ENCODE measurements at regions not wholly inside any gene's neighbourhood (a gene's known extent, or its start where the extent isn't known, plus 50 kb on each side); places are given as distances from the start of the nearest gene placed in this dataset.

- no peak for DNase-seq (ENCODE audit: low read depth)
These were observed 95.5 kb downstream of the FAM204A start for GRCh38 chr10:118246332-118247295.

GRCh38 chr10:118243907-118244306 is 98.2 kb downstream of the FAM204A start:
- DNase-seq (ENCODE audit: low read depth) = no peak

DNA sequence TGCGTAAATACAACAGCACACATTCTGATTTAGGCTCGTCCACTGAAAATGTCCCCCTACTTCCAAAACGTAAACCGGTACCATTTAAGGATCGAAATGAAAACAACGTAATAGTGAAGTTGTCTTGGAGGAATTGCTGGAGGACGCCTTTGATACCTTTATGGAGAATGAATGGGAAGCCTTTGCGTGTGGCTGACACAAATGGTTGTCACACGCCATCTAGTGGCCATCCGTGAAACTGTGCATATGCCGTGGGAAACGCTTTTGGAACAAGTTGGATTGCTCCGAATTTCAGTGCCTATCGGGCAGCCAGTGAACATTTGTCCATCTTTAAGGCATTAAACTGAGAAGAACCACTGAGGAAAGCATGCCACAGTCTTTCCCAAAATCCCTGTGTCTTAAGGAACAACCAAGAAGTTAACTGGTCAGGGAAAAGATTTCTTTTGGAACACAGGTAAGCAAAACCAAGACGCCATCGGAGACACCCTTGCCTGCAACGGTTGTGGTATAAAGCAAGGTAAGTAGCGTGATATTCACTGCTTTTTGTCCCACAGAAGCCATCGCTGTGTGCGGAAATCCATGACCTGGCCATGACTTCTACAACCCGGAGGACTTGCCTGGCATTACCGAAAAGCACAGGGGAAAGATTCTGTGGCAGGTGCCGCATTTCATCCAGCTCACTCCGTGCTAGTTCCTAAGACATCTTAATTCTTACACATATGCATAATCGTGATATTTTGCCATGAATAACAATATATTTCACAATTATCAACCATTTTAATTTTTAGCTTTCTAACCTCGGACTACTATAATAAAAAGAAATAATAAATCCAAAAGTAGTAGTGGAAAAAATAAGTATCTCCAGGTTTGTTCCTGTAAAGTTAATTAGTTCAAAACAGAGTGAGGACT is 100.6 kb downstream of the FAM204A start:
- peak; percentile 41 for DNase-seq (ENCODE audit: low read depth)

DNA sequence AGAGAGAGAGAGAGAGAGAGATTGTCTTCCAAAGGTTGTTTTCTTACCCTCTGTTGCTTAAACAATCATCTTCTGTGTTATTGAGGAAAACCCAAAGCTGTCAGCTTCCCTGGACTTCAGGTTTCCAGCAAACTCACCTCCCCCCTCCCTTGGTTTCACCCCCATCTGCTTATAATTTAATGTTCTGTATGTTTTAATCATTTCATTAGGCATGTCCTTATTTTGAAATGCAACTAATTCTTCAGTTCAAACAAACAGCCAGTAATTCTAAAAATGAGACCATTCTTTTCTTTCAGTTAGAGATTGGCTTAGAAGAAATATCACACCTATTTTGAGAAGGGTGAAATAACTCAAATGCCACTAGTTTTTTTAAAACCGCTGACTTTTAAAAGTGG is 102.9 kb downstream of the FAM204A start:
- no peak for DNase-seq (ENCODE audit: low read depth)

DNA sequence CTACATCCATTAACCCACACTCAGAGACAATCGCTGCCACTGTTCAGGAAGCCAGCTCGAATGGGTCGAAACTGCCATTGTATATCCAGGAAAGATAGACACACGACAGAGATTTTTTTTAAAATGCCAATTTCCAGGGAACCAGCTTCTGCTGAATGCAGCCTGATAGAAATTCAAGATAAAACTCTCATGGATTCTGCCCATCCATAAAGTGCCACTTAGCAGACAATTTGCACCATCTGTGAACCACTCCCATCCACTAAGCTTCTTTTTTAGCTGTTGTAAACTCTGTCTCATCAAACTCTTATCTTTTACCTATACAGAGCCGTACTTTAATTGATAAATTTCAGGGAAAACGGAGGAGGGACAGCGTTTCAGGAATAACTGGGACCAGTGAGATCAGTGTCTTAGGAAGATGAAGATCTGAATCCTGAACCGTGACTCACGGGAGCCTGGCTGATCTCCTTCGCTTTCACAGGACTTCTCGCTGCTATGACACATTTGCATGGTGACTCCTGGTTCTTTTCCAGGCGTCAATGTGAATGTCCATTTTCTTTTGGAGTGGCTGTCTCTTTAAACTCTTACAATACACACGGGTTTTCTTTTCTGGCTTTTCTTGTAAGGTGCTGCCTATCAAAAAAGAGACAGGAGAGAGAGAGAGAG is 103.4 kb downstream of the FAM204A start:
- no peak for DNase-seq (ENCODE audit: low read depth)

DNA sequence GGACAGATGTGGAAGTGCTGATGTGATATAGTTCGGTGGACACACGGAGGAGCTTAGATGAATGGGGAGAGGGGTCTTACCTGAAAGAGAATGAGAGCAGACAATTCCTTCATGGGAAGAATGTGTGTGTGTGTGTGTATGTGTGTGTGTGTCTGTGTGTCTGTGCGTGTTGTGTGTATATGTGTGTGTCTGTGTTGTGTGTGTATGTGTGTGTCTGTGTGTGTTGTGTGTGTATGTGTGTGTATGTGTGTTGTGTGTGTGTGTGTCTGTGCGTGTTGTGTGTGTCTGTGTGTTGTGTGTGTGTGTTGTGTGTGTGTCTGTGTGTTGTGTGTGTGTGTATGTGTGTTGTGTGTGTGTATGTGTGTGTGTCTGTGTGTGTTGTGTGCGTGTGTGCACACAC is 104.2 kb downstream of the FAM204A start:
- DNase-seq (ENCODE audit: low read depth) = no peak

DNA sequence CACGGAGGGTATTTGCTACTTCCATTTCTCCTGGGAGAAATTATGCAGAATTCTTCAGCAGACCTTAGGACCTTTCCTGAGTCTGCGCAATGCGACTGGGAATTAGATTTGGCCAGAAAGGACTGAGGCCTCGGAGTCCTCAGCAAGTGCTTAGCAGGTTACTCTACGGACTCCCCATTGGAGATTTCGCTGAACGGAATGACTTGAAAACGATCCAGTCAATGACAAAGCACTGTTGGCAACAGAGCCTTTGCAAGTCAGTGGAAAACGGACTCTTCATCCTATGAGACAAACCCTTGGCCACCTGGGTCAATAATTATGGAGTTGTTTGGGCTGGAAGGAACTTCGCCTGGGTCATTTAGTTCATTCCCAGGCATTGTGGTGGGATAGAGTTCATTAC is 107.4 kb downstream of the FAM204A start:
- no peak for DNase-seq (ENCODE audit: low read depth)

- no peak for DNase-seq (ENCODE audit: low read depth)
These were observed 121.7 kb downstream of the FAM204A start for GRCh38 chr10:118220346-118220850.

DNA sequence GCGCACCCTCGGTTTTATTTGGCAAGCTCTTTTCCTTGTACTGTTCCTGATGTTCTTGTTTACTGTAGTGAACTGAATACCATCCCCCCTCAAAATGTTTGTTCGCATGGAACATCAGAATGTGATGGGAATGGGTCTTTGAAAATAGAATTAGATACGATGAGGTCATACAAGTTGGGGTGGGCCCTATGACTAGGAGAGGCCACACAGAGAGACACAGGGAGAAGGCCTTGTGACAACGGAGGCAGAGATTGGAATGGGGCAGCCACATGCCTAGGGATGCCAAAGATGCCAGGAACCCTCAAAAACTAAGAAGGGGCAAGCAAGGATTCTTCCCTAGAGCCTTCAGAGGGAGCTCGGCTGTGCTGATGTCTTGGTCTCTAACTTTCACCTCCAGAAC is 123.6 kb downstream of the FAM204A start:
- no peak for DNase-seq (ENCODE audit: low read depth)

DNA sequence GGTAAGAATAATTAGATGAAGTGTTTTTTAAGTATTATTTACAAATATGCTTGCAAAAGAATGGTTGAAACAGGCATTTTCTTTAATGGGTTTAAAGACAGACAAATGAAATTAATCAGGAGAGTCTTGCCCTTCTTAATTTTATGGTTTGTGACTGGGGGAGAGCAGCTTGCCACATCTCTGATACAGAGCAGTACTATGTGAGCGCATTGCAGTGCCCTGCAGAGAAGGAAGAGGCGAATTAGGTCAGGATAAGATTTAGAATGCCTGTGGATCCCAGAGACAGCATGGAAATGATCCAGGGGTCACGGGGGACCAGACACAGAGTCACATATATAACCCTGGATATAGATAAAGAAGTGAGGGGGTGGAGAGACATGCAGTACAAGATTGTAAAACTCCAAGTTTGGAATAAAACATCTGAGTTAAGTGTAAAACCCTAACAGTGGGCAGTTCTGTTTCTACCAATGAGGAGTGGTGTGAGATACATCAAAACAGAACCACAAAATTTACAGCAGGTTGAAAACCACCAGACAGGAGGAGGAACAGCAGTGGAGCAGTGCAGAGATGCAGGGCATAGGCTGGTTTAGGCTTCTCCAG is 125.5 kb downstream of the FAM204A start:
- no peak for DNase-seq (ENCODE audit: low read depth)

DNA sequence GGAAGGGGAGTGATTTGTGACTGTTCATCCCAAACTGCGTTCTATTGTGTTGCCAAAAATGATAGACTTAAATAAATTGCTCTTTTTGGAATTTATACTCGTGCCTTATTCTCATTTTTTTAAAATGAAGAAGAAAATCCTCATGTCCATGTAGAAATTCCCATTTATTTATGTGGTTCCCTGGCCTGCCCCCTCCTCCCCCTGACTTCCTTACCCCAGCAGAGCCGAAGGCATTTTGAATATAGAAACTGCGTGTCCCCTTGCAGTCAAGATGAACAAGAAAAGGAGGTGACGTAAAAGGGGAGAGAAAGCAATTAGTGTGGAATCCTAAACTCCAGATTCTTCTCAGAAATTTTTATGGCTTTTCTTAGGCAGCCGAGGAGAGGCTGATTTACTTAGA is 126.1 kb downstream of the FAM204A start:
- no peak for DNase-seq (ENCODE audit: low read depth)

- DNase-seq (ENCODE audit: low read depth) = no peak
These were observed 127.3 kb downstream of the FAM204A start for GRCh38 chr10:118214776-118215175.

- DNase-seq (ENCODE audit: low read depth) = no peak
These were observed 128.7 kb downstream of the FAM204A start for GRCh38 chr10:118213436-118213835.

DNA sequence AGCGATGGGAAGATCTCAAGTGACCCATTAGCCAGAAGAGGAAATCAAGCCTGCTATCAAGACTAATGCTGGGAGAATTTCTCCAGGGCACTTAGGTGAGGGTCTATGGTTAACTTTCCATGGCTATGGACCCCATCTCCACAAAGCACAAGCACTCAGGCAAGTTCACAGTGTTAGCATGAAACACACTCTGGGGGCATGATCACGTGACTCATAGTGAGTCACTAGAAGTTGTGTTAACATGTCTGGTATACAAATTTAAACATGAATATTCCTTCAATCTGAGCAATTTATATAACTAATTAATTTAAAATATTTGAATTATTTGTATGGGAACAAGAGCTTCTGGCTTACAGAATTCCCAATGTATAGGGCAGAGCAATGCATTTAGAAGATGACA is 131.8 kb downstream of the FAM204A start:
- DNase-seq (ENCODE audit: low read depth) = no peak

- no peak for DNase-seq (ENCODE audit: low read depth)
These were observed 132.9 kb downstream of the FAM204A start for GRCh38 chr10:118209215-118209614.

DNA sequence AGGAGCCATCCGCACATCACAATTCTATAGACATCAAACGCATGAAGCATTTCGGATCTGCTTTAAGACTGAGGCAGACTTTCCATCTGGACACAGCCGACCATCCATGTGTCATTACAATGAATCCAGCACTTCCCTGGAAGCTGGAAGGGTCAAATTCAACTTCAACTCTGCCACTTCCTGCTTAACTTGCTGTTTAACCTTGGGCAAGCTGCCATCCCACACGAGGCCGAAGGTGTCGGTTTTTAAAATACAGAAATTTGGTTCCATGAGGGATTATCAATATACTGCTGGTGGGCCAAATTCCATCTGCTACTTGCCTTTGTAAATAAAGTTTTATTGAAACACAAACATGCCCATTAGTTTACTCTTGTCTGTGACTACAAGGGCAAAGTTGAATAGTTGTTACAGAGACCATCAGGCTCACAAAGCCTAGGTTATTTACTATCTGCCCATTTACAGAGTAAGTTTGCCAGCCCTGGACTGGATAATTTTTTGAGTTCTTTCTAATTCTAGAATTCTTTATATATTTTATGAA is 134.6 kb downstream of the FAM204A start:
- no peak for DNase-seq (ENCODE audit: low read depth)

GRCh38 chr10:118204292-118204943 is 137.7 kb downstream of the FAM204A start:
- no peak for DNase-seq (ENCODE audit: low read depth)

GRCh38 chr10:118203461-118203860 is 138.7 kb downstream of the FAM204A start:
- DNase-seq (ENCODE audit: low read depth) = no peak

- DNase-seq (ENCODE audit: low read depth) = no peak
These were observed 146.4 kb downstream of the FAM204A start for GRCh38 chr10:118195729-118196128.

- DNase-seq (ENCODE audit: low read depth) = no peak
These were observed 146.9 kb upstream of the RAB11FIP2 start for GRCh38 chr10:118193642-118194041.

GRCh38 chr10:118181021-118181420 is 134.3 kb upstream of the RAB11FIP2 start:
- DNase-seq (ENCODE audit: low read depth) = no peak
